ENCODE measurements at regions not wholly inside any gene's neighbourhood (a gene's known extent, or its start where the extent isn't known, plus 50 kb on each side); places are given as distances from the start of the nearest gene placed in this dataset.

- in situ Hi-C loops (cut with MboI; ENCODE audit: low sequenced_read_pairs), result no loop called here
These were observed 278.2 kb downstream of the BCL11B start for GRCh38 chr14:98993818-98994217.

More at GRCh38 chr14:98993818-98994217, 278.2 kb downstream of the BCL11B start:
- Histone ChIP-seq H3K36me3 (ENCODE audit: control insufficient read depth, insufficient read depth, low read length) (no peaks in the 10 kb centered on the region), H3K4me3 (ENCODE audit: insufficient read depth, low read depth, low read length) (no peak overlapping the region), H3K9ac (ENCODE audit: low read depth, low read length) (no peak overlapping the region), H2AFZ (replicated peaks; ENCODE audit: low read length, poor library complexity) (no peak overlapping the region), H3K4me2 (ENCODE audit: low read depth, low read length) (no peak overlapping the region), H2BK15ac (ENCODE audit: low read depth, low read length) (no peak overlapping the region), H3K18ac (ENCODE audit: low read depth, low read length) (no peak overlapping the region), H4K91ac (ENCODE audit: insufficient read depth, low read depth, low read length) (no peak overlapping the region), H4K20me1 (ENCODE audit: insufficient read depth, low read length) (no peaks in the 10 kb centered on the region), H4K8ac (ENCODE audit: low read depth in 2 of 2, low read length in 2 of 2) (no peak overlapping the region), H2BK120ac (ENCODE audit: low read depth, low read length) (no peak overlapping the region), H2BK5ac (ENCODE audit: low read depth, low read length, poor library complexity, severe bottlenecking) (no peak overlapping the region), H3K4ac (ENCODE audit: low read depth, low read length) (no peak overlapping the region), H3K9me1 (ENCODE audit: insufficient read depth, low read length) (no peaks in the 10 kb centered on the region), H3K79me1 (ENCODE audit: low read depth in 1 of 2, low read length in 2 of 2) (no peaks in the 10 kb centered on the region), H2AK5ac (ENCODE audit: low read depth, low read length) (no peak overlapping the region), H3K27me3 (ENCODE audit: control insufficient read depth, insufficient read depth, low read length) (no peaks in the 10 kb centered on the region), H3K14ac (replicated peaks; ENCODE audit: low read depth, low read length) (no peak overlapping the region), H3K27ac (ENCODE audit: insufficient read depth, low read length) (no peak overlapping the region), H4K5ac (ENCODE audit: low read depth, low read length) (no peak overlapping the region), H2AK9ac (replicated peaks; ENCODE audit: low read depth, low read length, poor library complexity) (no peak overlapping the region), H2BK20ac (ENCODE audit: low read depth, low read length) (no peak overlapping the region), H3K56ac (ENCODE audit: extremely low read depth, insufficient read depth, low read length) (no peak overlapping the region), H3K9me3 (ENCODE audit: control insufficient read depth, insufficient read depth, low read length) (peaks cover 21% of the 10 kb centered on the region), H3K4me1 (ENCODE audit: control insufficient read depth, insufficient read depth, low read length) (no peaks in the 10 kb centered on the region), H3K23ac (ENCODE audit: low read depth, low read length) (no peak overlapping the region)
- intact Hi-C loops (cut with micrococcal nuclease), result no loop called here
- TF ChIP-seq CHD1 (IDR thresholded peaks at IDR 0.05; ENCODE audit: low read depth, low read length) (no peak), ELK1 (IDR thresholded peaks at IDR 0.05; ENCODE audit: borderline replicate concordance, low read depth, low read length) (no peak), FOS (IDR thresholded peaks at IDR 0.05; ENCODE audit: low read depth, low read length) (no peak), NFE2L2 (IDR thresholded peaks at IDR 0.05; ENCODE audit: low read depth, low read length) (no peak), RFX5 (IDR thresholded peaks at IDR 0.05; ENCODE audit: low read depth, low read length) (no peak), MAFK (IDR thresholded peaks at IDR 0.05; ENCODE audit: low read depth, low read length) (no peak), RAD21 (IDR thresholded peaks at IDR 0.05; ENCODE audit: low read length) (no peak), POLR2A (IDR thresholded peaks at IDR 0.05; ENCODE audit: low read depth, low read length) (no peak), BHLHE40 (IDR thresholded peaks at IDR 0.05; ENCODE audit: low read depth, low read length) (no peak), MXI1 (IDR thresholded peaks at IDR 0.05; ENCODE audit: borderline replicate concordance, low read depth, low read length) (no peak), CEBPB (IDR thresholded peaks at IDR 0.05; ENCODE audit: low read depth, low read length) (no peak)
- ATAC-seq (ENCODE audit: low read depth) (no peak), DNase-seq (no peak)
- ChIA-PET POLR2A (ENCODE audit: unreplicated experiment) (no interaction called here), CTCF (no interaction called here)
- dilution Hi-C loops (cut with HindIII; ENCODE audit: low sequenced_read_pairs, unreplicated experiment), result no loop called here
- WGBS, 2 experiments (ENCODE audit: extremely low coverage in 2 of 2, insufficient read length in 1 of 2), result no CpG with 5 or more reads among the region's 1 CpG
- BruUV-seq (replicated peaks), result no TSS peak

All from IMR-90 (cell line).